ENCODE measurements at regions not wholly inside any gene's neighbourhood (a gene's known extent, or its start where the extent isn't known, plus 50 kb on each side); places are given as distances from the start of the nearest gene placed in this dataset.

- TF ChIP-seq EZH2 (IDR thresholded peaks at IDR 0.05; ENCODE audit: borderline replicate concordance, low read length) (no peak), CTCF (IDR thresholded peaks at IDR 0.05; ENCODE audit: low read length) (no peak)
These were observed 123.2 kb upstream of the UNC5B start for GRCh38 chr10:71089162-71089561.
